GM19043 (cell line): ENCODE measurements at regions not wholly inside any gene's neighbourhood (a gene's known extent, or its start where the extent isn't known, plus 50 kb on each side); places are given as distances from the start of the nearest gene placed in this dataset.

Experiments used
- ATAC-seq: cut with Tn5 transposase; IDR thresholded peaks from one replicate; pipeline ENCODE4 v1.9.1; 2021; ENCODE audit warnings: low read depth; ENCODE audit not compliant: unreplicated experiment

DNA sequence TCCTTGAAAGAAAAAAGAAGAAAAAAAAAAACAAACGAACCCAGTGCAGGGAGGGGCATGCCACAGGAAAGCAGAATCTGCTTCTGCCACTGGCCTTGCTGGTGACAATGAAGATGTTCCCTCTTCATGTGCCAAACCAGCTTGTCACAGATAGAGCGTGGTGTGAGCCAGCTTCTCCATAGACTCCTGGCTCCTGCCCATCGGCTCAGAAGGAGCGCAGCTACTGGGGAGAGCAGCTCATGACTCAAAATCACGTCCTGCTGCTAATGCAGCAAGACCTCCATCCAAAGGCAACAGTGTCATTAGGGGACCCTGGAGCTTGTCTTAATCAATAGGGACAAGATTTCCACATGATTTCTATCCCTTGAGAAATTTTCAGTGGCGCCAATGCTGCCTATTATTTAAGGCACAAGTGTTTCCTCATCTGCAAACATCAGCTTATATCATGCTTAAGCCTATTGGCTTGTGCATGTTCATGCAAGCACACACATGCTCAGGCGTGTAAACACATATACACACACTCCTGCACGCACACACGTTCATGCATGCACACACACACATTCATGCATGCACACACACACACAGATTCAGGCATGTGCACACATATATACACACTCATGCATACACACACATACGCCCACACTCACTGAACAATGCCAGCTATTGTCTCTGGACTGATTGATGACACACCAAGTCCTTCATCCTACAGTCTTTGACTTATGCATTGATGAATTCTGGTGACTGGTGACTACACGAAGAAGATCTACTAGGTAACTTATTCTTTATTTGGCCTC is 682.0 kb upstream of the ID2 start:
- no peak for ATAC-seq

DNA sequence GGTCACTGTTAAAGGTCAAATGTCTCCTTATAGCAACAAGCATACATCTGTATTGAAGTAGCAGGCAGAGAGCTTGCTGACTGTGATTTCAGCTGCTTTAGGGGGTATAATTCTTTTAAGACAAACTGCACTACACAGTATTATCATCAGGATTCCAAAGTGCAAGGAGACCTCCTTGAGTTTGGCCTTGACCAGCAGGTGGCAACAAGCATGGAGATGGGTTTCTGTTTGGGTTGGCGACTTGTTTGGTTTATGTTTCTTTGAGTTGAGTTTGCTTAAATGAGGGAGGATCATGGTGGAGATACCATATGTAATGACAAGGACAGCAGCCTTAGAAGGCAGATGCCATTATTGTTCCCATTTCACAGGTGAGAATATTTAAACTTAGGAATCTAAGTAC is 681.0 kb upstream of the ID2 start:
- no peak for ATAC-seq

DNA sequence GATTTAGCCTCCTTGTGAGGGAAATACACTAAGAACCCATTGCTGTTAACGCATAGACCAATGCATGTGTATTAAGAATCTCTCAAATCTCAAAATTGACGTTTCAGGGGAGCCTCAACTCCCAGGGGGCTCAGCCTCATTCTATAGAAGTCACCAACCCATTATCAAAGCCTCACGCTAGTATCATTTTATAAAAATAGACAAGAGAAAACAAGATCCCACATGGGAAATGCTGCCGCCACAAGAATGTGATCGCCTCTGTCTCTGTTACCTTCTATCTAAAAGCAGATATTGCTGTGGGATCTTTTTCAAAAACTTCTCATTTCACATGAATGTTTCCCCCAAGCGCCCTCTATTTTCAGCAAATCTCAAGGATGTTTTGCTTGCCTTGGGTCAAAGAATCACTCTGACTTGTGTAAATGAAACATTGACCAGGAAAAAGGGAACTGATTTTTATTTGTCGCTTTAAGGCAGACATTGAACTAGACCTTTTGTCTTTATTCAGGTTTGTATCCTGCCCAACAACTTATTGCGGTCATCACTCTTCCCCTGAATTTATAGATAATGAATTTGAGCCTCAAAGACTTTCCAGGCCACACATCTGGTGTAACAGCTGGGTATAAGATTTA is 679.0 kb upstream of the ID2 start:
- no peak for ATAC-seq

GRCh38 chr2:8003462-8004075 is 678.3 kb upstream of the ID2 start:
- ATAC-seq = no peak

DNA sequence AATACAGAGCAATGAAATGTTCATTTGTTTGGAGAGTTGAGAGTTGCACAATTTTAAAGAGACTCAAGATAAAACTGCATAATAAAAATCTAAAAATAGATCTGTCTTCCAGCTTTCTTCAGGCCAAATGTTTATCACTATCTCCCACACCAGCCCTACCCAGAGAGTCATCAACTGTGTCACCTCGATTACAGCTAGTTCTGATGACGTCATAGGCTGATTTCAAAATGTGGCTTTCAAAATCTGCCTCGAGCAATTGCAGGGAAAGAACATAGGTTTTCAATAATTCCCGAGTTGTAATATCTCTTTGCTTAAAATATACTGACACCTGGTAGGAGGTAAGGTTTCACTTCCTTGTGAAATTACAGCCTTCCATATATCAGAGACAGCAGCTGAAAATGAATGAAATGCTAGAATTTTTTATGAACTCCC is 677.6 kb upstream of the ID2 start:
- ATAC-seq = no peak

- no peak for ATAC-seq
These were observed 675.7 kb upstream of the ID2 start for GRCh38 chr2:8006181-8006580.

- ATAC-seq = no peak
These were observed 675.2 kb upstream of the ID2 start for GRCh38 chr2:8006626-8007025.

DNA sequence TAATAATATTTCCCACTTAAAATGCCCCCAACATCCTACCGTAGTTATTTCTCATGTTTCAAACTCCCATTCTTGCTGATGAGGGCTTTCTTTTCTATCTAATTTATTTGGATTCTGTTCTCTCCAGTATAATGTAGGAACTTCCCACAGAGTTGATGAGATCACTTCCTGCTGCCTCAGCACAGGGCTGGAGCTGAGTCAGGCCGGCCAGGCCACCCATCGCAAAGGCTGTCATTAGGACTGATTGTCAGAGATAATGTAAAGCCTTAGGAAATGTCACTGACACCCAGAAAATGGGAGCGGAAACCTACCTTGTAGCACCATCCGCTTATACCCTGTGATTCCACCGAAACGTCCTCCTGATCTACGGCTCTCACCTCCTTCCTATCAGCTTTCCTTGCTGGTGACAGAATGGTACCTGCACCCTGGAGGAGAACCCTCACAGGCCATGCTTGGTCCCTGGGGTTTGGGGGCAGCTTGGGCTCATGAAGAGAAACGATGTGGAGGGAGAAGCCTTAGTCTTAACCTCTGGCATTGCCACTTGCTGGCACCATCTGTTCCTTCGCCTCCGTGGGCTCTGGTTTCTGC is 672.8 kb upstream of the ID2 start:
- no peak for ATAC-seq

DNA sequence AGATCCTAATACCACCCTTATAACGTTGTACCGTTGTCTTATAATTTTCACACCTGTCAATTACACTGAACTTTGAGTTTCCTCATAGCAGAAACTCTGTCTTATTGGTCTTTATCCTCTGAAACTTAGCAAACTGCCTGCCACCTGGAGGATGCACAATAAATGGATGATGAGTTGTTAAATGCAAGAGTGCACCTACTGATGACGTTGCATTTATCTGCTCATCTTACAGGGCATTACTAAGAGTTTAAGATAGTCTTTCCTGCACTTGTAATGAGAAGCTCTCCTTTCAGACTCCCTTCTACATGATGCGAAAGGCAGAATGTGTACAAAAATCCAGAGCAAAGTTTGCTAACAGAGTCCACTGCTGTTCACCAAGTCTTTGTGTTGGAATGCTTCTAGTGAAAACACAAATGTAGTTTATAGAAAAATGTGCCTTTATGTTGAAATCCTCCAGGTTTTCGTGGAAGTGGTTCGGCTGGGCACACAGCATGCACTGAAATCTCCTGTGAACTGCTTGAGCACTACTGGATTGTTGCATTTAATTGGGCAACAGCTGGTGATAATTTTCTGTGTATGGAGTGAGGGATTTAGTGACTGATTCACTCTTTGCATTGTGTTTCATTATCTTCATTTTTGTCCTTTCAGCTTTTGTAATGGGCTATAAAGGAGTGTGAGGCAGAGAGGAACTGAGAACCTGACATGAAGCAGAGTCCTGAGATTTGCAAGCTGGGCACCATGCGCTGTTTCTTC is 665.8 kb upstream of the ID2 start:
- no peak for ATAC-seq

DNA sequence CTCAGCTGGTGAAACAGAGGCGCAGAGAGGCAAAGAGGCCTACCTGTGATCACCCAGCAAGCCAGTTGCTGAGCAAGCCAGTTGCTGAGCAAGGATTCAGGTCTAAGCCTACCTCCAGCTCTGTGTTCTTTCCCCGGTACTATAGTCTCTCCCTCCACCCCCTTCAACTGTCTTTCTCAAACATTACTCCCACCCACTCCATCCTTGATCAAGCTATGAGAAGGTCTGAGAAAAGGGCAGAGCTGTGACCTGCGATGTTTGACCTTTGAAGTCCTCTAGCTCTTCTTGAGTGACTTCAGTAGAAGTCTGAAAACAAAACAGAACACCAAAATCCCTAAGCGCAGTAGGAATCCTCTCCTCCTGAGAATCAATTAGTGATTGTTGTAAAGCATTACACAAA is 665.2 kb upstream of the ID2 start:
- no peak for ATAC-seq

GRCh38 chr2:8018956-8019355 is 662.9 kb upstream of the ID2 start:
- ATAC-seq = no peak

DNA sequence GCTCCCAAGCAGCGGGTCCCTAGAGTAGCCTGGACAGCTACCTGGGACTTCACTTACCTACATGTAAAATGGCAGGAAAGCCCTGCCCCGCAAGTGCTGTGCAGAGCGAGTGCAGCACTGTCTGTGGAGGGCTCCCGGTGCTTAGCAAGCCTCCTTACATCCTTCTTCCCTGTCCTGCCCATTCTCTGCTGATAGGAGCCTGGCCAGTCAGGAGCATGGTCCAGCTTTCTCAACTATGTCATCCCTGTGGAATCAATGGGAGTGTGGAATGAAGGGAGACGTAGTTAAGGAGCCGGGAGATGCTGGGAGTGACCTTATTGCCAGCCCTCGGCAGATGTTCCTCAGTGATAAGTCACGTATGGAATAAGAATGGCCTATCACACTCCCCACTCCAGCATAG is 661.9 kb upstream of the ID2 start:
- no peak for ATAC-seq

DNA sequence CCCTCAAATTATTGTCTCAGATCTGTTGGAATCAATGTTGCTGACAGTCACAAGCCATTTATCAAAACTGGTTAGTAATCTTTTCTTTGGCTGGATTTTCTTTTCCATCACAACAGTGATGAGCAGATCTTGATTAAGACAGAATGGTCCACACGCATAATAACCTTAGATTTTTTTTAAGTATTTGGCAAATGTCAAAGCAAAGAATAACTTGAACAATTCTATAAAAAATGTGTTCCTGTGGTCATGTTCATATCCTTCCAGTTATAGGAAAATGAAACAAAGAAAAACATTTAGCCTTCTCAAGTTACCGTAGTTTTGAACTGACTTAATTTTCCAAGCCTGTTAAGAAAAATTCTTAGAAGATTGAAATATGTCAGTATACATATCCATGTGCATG is 659.9 kb upstream of the ID2 start:
- no peak for ATAC-seq

GRCh38 chr2:8022908-8023640 is 658.8 kb upstream of the ID2 start:
- peak; percentile 95 for ATAC-seq

GRCh38 chr2:8024506-8024905 is 657.4 kb upstream of the ID2 start:
- ATAC-seq = no peak

DNA sequence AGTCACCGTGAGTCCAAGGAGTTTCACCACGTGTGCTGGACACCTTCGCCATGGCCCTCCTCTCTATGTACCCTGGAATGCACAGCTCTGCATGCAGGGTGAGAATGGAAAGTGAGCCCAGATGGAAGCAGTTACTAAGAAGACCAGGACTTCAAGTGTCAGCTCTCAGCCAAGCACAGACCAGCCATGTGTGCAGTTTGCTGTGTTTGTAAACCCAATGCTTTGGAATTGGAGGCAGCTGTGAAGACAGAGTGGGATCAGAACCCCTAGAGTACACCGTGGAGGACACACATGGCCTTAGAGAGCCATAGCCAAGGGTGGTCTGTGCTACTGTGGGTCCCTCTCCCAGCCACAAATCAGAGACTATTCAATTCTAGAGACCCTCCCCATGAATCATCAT is 655.5 kb upstream of the ID2 start:
- no peak for ATAC-seq

DNA sequence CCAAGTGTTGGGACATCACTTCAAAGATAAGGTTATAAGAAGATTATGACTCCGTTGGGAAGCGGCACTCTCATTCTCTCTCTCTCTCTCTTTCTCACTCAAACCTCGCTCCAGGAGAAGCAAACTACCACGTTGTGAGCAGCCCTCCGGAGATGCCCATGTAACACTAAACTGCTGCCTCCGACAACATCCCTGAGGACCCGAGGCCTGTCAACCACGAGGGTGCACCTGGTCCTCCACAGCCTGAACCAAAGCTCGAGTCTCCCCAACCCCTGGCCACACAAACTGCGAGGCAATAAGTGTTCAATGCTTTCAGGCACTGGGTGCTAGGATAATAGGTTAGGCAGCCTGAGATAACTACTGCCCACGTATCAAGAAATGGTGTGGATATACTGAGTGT is 654.5 kb upstream of the ID2 start:
- no peak for ATAC-seq

GRCh38 chr2:8028036-8028435 is 653.8 kb upstream of the ID2 start:
- ATAC-seq = no peak

GRCh38 chr2:8028436-8028835 is 653.4 kb upstream of the ID2 start:
- no peak for ATAC-seq

- ATAC-seq = no peak
These were observed 652.9 kb upstream of the ID2 start for GRCh38 chr2:8028981-8029380.
